HG03064 (cell line): ENCODE measurements at regions not wholly inside any gene's neighbourhood (a gene's known extent, or its start where the extent isn't known, plus 50 kb on each side); places are given as distances from the start of the nearest gene placed in this dataset.
"Not testable (repeated sequence)": the region's sequence is repeated elsewhere in the genome, so short reads cannot be mapped to it uniquely, and the experiment has no call there.

ENCODE experiments used
- ATAC-seq: cut with Tn5 transposase; IDR thresholded peaks from one replicate; pipeline ENCODE4 v1.9.1; 2021; ENCODE audit warnings: low read depth; ENCODE audit not compliant: unreplicated experiment

DNA sequence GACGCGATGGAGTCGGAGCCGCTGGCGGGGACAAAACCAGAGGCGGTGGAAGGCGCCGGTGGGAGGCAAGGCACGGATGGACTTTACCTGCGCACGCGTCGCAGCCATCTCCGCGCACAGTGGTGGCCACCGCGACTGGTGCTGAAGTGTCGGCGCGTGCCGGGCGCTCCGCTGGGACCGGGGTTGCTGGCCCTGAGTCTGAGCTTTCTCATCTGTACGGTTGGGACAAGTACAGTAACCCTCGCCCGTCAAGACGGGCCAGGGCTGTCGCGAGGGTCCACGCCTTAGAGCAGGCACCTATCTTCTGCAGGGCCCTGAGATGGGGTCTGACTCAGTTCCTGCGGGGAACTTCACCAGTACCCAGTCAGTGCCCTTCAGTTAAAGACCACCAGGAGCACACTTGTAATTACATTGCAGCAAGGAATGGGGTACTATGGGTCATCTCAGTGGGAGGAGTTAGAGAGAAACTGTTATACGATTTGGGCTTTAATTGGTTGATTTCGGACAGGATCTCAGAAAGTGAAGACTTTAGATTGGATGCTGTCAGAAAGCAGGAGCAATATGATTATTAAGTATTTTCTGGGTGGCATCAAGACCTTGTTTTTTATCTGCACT, 385.6 kb downstream of the SPATA31A6 start:
- ATAC-seq = not testable (repeated sequence)

DNA sequence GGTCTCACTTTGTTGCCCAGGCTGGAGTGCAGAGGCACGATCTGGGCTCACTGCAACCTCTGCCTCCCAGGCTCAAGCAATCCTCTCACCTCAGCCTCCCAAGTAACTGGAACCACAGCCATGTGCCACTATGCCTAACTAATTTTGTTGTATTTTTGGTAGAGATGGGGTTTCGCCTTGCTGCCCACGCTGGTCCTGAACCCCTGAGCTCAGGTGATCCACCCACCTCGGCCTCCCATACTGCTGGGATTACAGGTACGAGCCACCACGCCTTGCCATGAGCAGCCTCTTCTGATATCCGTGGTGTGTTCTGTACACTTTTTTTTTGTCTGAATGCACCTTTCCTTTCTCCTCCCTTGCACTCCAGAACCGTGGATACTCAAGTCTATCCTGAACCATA, 394.4 kb downstream of the SPATA31A6 start:
- ATAC-seq = not testable (repeated sequence)
